Stimulated activated naive CD8-positive, alpha-beta T cell treated with anti-CD3 and anti-CD28 coated beads, Interleukin-15, amount 100 ng/mL, for 72 hours (primary cell): ENCODE measurements at regions not wholly inside any gene's neighbourhood (a gene's known extent, or its start where the extent isn't known, plus 50 kb on each side); places are given as distances from the start of the nearest gene placed in this dataset.

Source experiments
- ATAC-seq: fragments of 150-1000 bp; cut with Tn5 transposase; 2 replicates; pipeline ENCODE4 v1.10.0; 2021; ENCODE audit warnings: mild to moderate bottlenecking, moderate library complexity
- DNase-seq, 2 donors: peaks; one replicate each; pipeline ENCODE4 v3.0.0; 2021 to 2022
- H3K27ac Mint-ChIP-seq, 2 donors: one replicate each; pipeline ENCODE4 v1.8.0; 2022; ENCODE audit warnings: mild to moderate bottlenecking in 2 of 2, mixed read lengths in 2 of 2, moderate library complexity in 2 of 2
- H3K27me3 Mint-ChIP-seq: one replicate; pipeline ENCODE4 v1.8.0; 2022; ENCODE audit warnings: mixed read lengths
- H3K4me1 Mint-ChIP-seq: one replicate; pipeline ENCODE4 v1.8.0; 2022; ENCODE audit warnings: mild to moderate bottlenecking, mixed read lengths
- H3K4me3 Mint-ChIP-seq, 2 donors: one replicate each; pipeline ENCODE4 v1.8.0; 2022; ENCODE audit warnings: mild to moderate bottlenecking in 2 of 2, mixed read lengths in 2 of 2, moderate library complexity in 1 of 2
- H3K9me3 Mint-ChIP-seq, 2 donors: one replicate each; pipeline ENCODE4 v1.8.0; 2022; ENCODE audit warnings: mixed read lengths in 2 of 2

DNA sequence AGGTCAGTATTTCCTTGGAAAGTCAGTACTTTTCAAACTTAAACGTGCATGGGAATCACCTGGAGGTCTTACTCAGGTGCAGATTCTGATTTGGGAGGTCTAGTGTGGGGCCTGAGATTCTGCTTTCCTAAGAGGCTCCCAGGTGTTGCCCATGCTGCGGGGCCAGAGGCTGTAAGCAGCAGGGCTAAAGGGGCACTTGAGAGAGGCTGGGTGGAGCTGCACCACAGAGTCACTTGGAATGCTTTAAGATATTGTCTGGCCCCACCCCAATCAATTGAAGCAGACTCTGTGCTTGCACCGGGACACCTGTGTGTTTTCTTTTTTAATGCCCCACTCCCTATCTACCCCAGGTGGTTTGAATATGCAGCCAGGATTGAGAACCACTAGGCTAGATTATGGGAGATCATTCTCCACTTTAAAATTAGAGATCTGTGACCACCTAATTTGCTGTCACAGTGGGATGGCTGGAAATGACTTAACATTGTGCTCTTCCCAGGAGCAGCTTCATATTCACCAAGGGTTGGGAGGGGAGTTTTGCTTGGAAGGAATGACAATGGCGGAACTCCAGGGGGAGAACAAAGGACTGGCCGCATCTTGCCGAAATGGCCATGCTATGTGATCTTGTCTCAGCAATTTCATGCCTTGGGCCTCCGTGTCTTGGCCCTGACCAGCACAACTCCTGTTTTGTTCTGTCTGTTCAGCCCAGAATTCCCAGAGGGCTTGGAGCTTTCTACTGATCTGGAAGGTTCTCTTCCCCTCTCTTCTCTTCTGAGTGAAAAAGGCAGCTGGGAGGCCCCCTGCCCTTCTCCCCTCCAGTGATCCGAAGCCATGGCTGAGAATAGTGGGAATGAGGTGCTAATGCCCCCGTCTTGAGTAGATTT lies 80.2 kb downstream of the FAM241B start:
- Mint-ChIP-seq H3K27me3 (peaks cover 60% of the 10 kb centered on the region), H3K27ac (no peak overlapping the region), H3K4me1 (no peaks in the 10 kb centered on the region), H3K4me3 (no peak overlapping the region), H3K9me3 (no peaks in the 10 kb centered on the region)
- ATAC-seq (no peak), DNase-seq (no peak)

DNA sequence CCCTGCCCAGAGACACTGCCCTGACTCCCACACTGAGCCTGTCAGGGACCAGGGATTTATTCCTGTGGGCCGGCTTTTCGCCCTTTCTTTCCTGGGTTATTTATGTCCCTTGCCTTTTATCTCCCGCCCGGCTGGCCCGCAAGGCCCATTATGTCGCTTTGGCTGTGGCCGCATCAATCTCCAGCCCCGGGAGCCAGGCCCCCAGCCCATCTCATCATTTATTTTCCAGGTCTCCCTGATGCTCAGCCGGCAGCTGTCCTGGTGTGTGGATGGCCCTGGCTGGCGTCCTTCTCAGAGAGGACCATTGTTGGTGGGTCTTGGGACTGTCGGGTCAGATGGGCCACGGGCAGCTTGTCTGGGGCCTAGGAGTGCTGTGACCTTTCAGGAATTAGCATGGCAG lies 82.3 kb downstream of the FAM241B start:
- no peak overlapping the region for H3K4me3 Mint-ChIP-seq
- DNase-seq: no peak
- no peak overlapping the region for H3K27ac Mint-ChIP-seq
- ATAC-seq: no peak
- no peaks in the 10 kb centered on the region for H3K9me3 Mint-ChIP-seq
- peaks cover 54% of the 10 kb centered on the region for H3K27me3 Mint-ChIP-seq
- no peaks in the 10 kb centered on the region for H3K4me1 Mint-ChIP-seq

DNA sequence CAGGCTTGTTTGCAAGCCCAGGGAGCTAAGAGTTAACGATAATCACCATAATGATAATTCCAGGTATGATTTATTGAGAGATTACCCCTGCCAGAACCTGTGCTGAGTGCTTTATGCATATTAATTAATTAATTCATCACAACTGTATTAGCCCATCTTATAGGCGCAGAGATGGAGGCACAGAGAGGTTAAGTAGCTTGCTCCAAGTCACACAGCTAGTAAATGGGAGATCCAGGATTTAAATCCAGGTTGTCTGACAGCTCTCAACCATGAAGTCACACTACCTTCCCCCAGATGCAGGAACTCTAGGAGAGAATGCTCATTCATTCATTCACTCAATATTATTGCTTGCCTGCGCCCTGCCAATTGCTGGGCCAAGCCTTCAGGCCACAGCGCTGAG lies 84.5 kb downstream of the FAM241B start:
- H3K27me3 Mint-ChIP-seq: peaks cover 35% of the 10 kb centered on the region
- H3K9me3 Mint-ChIP-seq: no peaks in the 10 kb centered on the region
- no peak for ATAC-seq
- no peak overlapping the region for H3K27ac Mint-ChIP-seq
- no peak for DNase-seq
- no peak overlapping the region for H3K4me3 Mint-ChIP-seq
- no peaks in the 10 kb centered on the region for H3K4me1 Mint-ChIP-seq

DNA sequence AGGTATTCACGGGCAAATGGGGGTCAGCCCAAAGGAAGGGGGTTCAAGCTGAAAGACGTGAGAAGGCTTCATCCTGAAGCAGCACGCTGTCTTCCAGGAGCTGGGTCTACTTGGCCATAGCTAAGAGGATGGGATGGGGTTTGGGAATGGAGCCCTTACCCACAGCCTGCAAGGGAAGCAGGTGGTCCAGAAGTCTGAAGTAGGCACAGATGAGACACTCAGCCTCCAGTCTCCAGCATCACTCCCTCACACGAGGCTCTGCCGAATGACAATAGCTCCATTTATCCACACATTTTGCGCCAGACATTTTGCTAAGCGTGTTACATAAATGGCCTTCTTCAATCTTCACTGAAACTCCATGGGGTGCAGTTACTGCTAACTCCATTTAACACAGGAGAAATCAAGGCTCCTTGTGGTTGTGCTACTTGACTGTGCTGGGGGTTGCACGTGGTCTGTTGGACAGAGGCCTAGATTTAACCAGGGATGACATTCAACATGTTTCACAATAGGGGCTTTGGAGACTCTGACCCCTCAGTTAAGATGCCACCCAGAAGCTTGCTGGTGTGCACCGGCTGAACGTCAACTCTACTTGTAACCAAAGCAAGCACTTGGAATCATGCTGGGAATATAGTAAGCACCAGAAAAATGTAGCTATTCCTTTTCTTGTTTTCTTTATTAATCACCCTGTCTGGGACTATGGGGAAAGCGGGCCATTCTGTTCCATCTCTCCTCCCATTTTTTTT lies 85.3 kb downstream of the FAM241B start:
- H3K27ac Mint-ChIP-seq: no peak overlapping the region
- no peaks in the 10 kb centered on the region for H3K4me1 Mint-ChIP-seq
- DNase-seq (no peak), ATAC-seq (no peak)
- H3K27me3 Mint-ChIP-seq: peaks cover 29% of the 10 kb centered on the region
- no peak overlapping the region for H3K4me3 Mint-ChIP-seq
- H3K9me3 Mint-ChIP-seq: no peaks in the 10 kb centered on the region

DNA sequence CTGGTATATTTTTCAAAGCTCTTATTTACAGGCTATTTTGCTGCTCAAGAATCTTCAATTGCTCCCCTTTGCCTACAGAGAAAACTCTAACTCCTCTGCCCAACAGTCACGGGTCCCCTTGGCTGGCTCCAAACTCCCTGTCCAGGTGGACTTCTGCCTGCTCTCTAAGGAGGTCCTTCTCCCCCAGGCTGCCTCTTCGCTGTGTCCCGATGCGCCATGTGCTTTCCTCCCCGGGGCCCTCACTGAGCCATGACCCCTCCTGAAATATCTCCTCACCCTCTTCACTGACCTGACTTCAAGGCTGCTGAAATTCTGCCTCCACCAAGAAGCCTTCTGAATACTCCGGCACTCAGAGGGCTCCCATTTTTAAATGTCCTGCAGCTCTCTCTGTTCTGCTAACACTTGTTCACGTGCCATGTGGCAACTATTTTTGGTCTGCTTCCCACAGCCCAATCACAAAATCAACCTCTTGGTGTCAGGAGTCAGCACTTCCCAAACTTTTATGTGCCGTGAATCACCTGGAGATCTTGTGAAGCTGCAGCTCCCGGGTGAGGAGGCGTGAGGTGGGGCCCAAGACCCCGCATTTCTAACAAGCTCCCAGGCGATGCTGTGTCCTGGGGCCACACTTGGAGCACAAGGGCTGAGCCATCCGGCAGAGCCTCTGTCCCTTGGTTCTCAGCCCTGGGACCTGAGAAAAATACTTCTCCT lies 85.7 kb upstream of the COL13A1 start:
- no peak overlapping the region for H3K4me3 Mint-ChIP-seq
- peaks cover 22% of the 10 kb centered on the region for H3K27me3 Mint-ChIP-seq
- no peaks in the 10 kb centered on the region for H3K9me3 Mint-ChIP-seq
- DNase-seq (no peak), ATAC-seq (no peak)
- H3K4me1 Mint-ChIP-seq: no peaks in the 10 kb centered on the region
- no peak overlapping the region for H3K27ac Mint-ChIP-seq

DNA sequence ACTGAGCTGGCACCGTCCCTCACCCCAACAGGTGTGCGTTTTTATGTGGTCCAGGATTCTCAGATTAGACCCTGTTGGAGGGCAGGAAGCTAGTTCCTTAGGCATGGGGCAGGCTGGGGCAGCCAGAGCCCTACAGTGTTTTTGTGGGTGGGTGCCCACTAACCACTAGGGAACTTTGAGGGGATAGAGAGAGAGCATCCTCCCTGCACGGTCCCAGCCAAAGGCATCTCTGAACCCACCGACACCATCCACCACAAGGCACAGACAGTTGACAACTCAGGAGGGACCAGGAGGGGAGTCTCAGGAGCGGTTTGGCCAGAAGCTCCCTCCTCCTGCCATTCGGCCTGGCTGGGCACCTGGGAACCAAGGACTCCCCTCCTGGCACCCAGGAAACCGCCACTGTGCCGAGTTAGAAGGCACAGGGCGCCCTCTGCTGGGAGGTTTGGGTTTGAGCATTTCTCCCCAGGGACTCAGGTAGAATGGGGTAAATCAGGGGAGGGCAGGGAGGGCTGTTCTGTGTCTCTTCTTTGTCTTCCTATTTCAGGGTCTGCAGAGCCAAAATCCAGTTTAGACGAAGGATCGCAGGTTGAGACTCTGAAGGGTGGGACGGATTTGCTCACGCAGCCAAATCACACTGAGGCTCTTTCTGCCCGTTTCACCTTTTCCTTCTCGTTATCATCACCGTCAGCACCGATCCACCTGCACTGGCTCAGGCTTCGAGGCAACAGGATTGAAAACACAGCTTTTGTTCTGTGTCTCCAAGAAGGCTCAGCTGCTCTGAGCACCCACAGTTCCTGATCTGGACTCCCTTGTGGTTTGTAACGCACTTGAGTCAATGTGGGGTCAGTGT lies 84.8 kb upstream of the COL13A1 start:
- Mint-ChIP-seq H3K4me1 (no peaks in the 10 kb centered on the region), H3K27me3 (peaks cover 27% of the 10 kb centered on the region), H3K9me3 (no peaks in the 10 kb centered on the region), H3K4me3 (no peak overlapping the region), H3K27ac (peak overlapping the region in 1 of 2 donors; percentile 19)
- peak; percentile 49 to 58 for DNase-seq
- peak; percentile 57 for ATAC-seq

DNA sequence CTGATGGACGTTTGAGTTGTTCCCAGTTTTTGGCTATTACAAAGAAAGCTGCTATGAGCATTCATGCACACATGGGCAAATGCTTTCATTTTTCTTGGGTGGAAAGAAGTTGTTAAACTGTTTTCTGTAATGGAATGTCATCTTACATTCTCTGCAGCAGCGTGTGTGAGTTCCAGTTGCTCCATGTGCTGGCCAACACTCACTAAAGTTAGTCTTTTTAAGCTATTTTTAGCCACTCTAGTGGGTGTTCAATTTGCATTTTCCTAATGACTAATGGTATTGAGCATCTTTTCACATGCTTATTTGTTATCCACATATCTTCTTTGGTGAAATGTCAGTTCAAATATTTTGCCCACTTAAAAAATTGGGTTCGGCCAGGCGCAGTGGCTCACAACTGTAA lies 82.8 kb upstream of the COL13A1 start:
- Mint-ChIP-seq H3K9me3 (no peaks in the 10 kb centered on the region), H3K4me3 (no peak overlapping the region), H3K4me1 (no peaks in the 10 kb centered on the region), H3K27me3 (peaks cover 38% of the 10 kb centered on the region), H3K27ac (no peak overlapping the region)
- DNase-seq (no peak), ATAC-seq (no peak)

DNA sequence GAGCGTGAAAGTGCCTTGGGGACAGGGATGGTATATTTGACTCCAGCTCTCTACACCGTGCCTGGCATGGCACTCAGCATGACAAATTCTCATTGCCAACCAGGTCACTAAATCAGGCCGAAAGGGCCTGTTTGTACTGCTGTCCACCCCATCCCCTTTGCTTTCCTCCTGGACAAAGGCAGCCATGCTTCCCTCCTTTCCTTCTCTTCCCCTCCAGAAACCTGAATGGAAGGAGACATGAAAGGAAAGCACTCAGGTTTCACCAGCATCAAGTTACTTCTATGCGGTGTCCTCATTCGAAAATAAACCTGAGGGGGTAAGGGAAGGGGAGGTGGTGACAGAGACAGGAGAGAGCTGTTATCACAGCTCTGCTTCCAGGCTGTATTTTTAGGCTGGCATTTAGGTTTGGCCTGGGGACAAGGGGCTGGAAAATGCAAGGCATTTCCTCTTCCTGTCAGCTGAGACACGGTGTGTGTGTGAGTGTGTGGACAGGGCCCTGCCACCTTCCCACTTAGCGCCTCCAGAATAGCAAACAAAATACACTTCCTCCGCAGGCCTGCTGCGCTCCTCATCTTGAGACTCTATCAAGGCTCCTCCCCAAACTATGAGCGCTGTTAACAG lies 79.9 kb upstream of the COL13A1 start:
- Mint-ChIP-seq H3K27me3 (peaks cover 54% of the 10 kb centered on the region), H3K4me3 (no peak overlapping the region), H3K27ac (peak overlapping the region in 1 of 2 donors; percentile 31), H3K4me1 (no peaks in the 10 kb centered on the region), H3K9me3 (no peaks in the 10 kb centered on the region)
- ATAC-seq (no peak), DNase-seq (no peak)

DNA sequence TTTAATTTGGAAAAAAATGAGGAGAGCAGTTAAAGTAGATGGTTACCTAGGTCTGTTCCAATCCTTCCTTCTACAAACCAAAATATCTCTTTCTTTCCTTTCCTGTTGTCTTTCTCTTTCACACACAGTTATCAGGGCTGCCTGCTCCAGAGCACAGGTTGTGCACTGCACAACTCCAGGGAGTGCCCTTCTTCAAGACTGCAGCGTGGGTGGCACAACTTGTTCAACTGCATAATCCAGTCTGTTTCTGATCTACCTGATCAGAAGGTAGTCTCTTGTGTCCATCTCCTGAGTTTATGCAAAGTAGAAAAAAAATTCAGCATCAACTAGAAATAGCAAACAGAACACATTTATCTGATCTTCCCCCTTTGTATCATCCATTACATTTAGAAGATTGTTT lies 78.1 kb upstream of the COL13A1 start:
- Mint-ChIP-seq H3K27ac (no peak overlapping the region), H3K9me3 (no peaks in the 10 kb centered on the region), H3K4me3 (no peak overlapping the region), H3K27me3 (peaks cover 60% of the 10 kb centered on the region), H3K4me1 (peaks cover 5% of the 10 kb centered on the region)
- ATAC-seq (no peak), DNase-seq (no peak)

DNA sequence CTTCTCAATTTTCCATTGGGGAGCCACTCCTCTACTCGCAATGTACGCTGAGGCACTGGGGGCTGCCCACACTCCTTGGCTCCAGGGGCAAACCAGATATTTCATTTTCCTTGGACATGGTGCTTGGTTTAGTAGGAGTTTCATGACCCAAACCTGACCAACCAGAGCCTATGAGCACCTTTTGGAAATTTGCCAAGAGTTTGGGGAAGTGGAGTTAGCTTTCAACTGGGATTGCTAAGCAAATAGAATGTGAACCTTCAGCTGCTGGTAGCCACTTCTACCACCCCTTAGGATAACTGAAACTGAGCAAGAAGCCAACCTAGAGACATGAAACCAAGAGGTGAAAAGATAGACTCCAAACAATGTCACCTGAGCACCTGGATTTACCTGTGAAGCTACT lies 74.9 kb upstream of the COL13A1 start:
- H3K27me3 Mint-ChIP-seq: peaks cover 69% of the 10 kb centered on the region

DNA sequence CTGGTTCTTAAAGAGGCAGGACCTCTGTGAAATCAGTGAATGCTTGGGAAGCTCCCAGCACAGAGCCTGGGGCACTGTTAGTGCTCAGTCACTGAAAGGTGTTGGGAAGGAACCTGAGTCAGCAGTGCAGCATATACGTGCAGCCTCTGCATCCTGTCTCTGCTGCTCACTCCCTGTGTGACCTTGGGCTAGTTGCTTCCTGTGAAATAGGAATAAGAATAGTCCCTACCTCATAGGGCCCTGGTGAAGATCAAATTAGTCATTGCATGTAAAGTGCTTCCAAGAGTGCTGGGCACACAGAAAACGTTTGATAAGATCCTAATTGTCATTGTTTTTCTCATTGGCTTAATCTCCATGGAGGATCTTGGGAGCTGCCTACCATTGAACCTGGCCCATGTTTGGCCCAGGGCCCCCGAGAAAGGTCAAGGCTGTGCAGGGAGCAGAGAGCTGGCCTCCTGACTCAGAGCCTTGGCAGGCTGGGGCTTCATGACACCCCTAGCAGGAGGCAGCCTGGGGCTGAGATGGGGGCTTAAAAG lies 73.3 kb upstream of the COL13A1 start:
- Mint-ChIP-seq H3K4me1 (peaks cover 14% of the 10 kb centered on the region), H3K9me3 (no peaks in the 10 kb centered on the region), H3K4me3 (no peak overlapping the region), H3K27ac (peak overlapping the region in 1 of 2 donors; percentile 51), H3K27me3 (peaks cover 69% of the 10 kb centered on the region)
- ATAC-seq (no peak), DNase-seq (no peak)

More for the DNA sequence above, 74.9 kb upstream of the COL13A1 start:
- Mint-ChIP-seq H3K27ac (no peak overlapping the region), H3K9me3 (no peaks in the 10 kb centered on the region), H3K4me1 (peaks cover 9% of the 10 kb centered on the region), H3K4me3 (no peak overlapping the region)
- no peak for ATAC-seq
- no peak for DNase-seq

DNA sequence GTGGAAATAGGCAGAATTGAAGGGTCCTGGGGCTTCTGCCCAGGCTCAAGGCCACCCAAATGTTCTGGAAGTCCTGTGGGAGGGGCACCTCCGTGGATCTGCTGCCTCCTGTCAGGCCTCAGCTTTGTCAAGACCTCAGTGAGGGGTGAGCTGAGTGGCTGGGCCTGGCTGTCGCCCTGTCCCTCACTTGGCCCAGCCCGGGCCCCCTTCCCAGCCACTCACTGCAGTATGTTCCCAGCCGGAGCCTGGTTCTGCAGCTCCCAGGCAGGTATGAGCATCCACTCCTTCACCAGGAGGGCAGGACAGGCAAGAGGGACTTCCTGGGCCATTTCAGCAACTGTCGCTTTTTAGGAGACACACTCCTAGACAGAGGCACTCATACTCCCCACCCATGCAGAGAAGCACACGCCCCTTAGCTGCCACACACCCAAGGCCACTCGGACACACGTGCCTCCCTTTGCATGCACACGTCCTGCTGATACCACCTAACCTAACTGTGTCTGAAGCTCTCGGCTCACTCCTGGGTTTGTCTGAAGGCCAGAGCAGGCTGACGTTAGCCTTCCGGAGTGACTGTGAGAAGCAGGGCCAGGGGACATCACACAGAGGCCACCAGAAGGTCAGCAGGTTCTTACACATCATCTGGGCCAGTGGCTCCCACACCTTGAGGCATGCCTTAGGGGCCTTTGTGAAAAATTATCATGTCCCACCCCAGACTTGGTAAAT lies 72.2 kb upstream of the COL13A1 start:
- peaks cover 67% of the 10 kb centered on the region for H3K27me3 Mint-ChIP-seq
- ATAC-seq (no peak), DNase-seq (no peak)
- H3K27ac Mint-ChIP-seq: peak overlapping the region in 1 of 2 donors; percentile 41
- H3K9me3 Mint-ChIP-seq: no peaks in the 10 kb centered on the region
- H3K4me3 Mint-ChIP-seq: no peak overlapping the region
- peaks cover 23% of the 10 kb centered on the region for H3K4me1 Mint-ChIP-seq

DNA sequence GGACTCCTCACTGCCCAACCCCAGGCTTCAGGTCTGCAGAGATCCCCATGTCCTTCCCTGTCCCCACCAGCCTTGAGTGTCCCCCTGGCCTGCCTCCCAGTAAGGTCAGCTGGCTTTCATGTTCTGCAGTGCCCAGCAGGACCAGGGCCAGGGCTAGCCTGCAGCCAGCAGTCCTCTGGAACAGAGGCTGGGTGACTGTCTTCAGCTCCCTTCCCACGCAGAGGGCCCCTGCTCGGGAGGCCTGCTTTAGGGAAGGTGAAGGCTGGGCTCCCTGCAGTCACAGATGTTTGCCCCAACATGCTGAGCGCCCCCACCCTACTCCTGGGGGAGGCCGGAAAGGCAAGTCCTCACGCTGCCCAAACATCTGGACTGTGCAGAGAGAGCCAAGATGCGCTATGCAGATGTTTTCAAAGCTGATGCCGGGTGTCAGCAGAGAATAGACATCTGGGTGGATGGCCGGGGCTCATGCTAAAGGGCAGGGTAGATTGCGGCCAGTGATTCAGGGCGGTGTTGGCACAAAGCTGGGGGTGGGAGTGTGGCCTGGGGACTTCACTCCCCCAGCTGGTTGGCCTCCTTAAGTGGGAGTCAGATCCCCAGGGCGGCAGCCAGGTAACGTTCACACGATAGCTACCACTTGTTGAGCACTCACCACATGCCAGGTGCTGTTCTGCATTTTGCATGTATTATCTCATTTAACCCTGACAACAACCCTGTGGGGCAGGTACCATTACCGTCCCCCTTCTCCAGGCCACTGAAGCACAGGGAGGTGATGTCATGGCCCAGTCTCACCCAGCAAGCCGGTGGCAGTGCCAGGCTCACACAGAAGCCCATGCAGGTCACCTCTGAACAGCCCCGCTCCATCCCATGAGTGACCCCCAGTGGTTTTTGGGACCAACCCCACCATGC lies 71.2 kb upstream of the COL13A1 start:
- Mint-ChIP-seq H3K4me1 (peaks cover 34% of the 10 kb centered on the region), H3K4me3 (no peak overlapping the region), H3K27me3 (peaks cover 56% of the 10 kb centered on the region), H3K9me3 (no peaks in the 10 kb centered on the region), H3K27ac (no peak overlapping the region)
- DNase-seq: no peak
- ATAC-seq: no peak
